EH (cell line): ENCODE measurements at regions not wholly inside any gene's neighbourhood (a gene's known extent, or its start where the extent isn't known, plus 50 kb on each side); places are given as distances from the start of the nearest gene placed in this dataset.

Source experiments
- DNase-seq: peaks from one replicate; pipeline ENCODE4 v3.0.0-alpha.2; 2015; ENCODE audit warnings: low read depth

GRCh38 chr5:105015098-105015497 is 1452.5 kb upstream of the NUDT12 start:
- DNase-seq, result no peak

GRCh38 chr5:104998572-104998971 is 1436.0 kb upstream of the NUDT12 start:
- DNase-seq, result no peak

GRCh38 chr5:104998169-104998568 is 1435.6 kb upstream of the NUDT12 start:
- no peak for DNase-seq

GRCh38 chr5:104987074-104987473 is 1424.5 kb upstream of the NUDT12 start:
- no peak for DNase-seq

- no peak for DNase-seq
Measured at GRCh38 chr5:104977529-104977928, 1414.9 kb upstream of the NUDT12 start.

GRCh38 chr5:104967806-104968410 is 1405.3 kb upstream of the NUDT12 start:
- DNase-seq, result no peak

- no peak for DNase-seq
Measured at GRCh38 chr5:104965006-104965405, 1402.4 kb upstream of the NUDT12 start.

GRCh38 chr5:104955479-104955878 is 1392.9 kb upstream of the NUDT12 start:
- no peak for DNase-seq

GRCh38 chr5:104952876-104953275 is 1390.3 kb upstream of the NUDT12 start:
- DNase-seq, result no peak

GRCh38 chr5:104951829-104952228 is 1389.2 kb upstream of the NUDT12 start:
- no peak for DNase-seq

GRCh38 chr5:104947076-104947475 is 1384.5 kb upstream of the NUDT12 start:
- DNase-seq, result no peak

GRCh38 chr5:104942735-104943134 is 1380.1 kb upstream of the NUDT12 start:
- DNase-seq, result no peak

GRCh38 chr5:104941030-104941645 is 1378.5 kb upstream of the NUDT12 start:
- no peak for DNase-seq

- no peak for DNase-seq
Measured at GRCh38 chr5:104937598-104937997, 1375.0 kb upstream of the NUDT12 start.

GRCh38 chr5:104932431-104932830 is 1369.8 kb upstream of the NUDT12 start:
- DNase-seq, result no peak

- no peak for DNase-seq
Measured at GRCh38 chr5:104928906-104929520, 1366.4 kb upstream of the NUDT12 start.

GRCh38 chr5:104915226-104915625 is 1352.6 kb upstream of the NUDT12 start:
- DNase-seq, result no peak

- DNase-seq, result no peak
Measured at GRCh38 chr5:104914536-104915070, 1352.0 kb upstream of the NUDT12 start.

GRCh38 chr5:104913841-104914281 is 1351.3 kb upstream of the NUDT12 start:
- DNase-seq, result no peak

- no peak for DNase-seq
Measured at GRCh38 chr5:104909803-104910202, 1347.2 kb upstream of the NUDT12 start.

GRCh38 chr5:104904561-104904960 is 1342.0 kb upstream of the NUDT12 start:
- no peak for DNase-seq

- DNase-seq, result no peak
Measured at GRCh38 chr5:104903941-104904340, 1341.4 kb upstream of the NUDT12 start.

GRCh38 chr5:104891596-104891995 is 1329.0 kb upstream of the NUDT12 start:
- no peak for DNase-seq
